H4 (cell line): ENCODE measurements at regions not wholly inside any gene's neighbourhood (a gene's known extent, or its start where the extent isn't known, plus 50 kb on each side); places are given as distances from the start of the nearest gene placed in this dataset.
"Not testable (repeated sequence)": the region's sequence is repeated elsewhere in the genome, so short reads cannot be mapped to it uniquely, and the experiment has no call there.

Experiments used
- DNase-seq: peaks from one replicate; pipeline ENCODE4 v3.0.0-alpha.2; 2015; ENCODE audit warnings: low spot score

- no peak for DNase-seq
Observed at GRCh38 chr7:106583706-106584690, 77.0 kb downstream of the CCDC71L start.

GRCh38 chr7:106583100-106583499 is 77.9 kb downstream of the CCDC71L start:
- DNase-seq = no peak

- no peak for DNase-seq
Observed at GRCh38 chr7:106582365-106582764, 78.6 kb downstream of the CCDC71L start.

- not testable (repeated sequence) for DNase-seq
Observed at GRCh38 chr7:106579086-106579485, 81.9 kb downstream of the CCDC71L start.

DNA sequence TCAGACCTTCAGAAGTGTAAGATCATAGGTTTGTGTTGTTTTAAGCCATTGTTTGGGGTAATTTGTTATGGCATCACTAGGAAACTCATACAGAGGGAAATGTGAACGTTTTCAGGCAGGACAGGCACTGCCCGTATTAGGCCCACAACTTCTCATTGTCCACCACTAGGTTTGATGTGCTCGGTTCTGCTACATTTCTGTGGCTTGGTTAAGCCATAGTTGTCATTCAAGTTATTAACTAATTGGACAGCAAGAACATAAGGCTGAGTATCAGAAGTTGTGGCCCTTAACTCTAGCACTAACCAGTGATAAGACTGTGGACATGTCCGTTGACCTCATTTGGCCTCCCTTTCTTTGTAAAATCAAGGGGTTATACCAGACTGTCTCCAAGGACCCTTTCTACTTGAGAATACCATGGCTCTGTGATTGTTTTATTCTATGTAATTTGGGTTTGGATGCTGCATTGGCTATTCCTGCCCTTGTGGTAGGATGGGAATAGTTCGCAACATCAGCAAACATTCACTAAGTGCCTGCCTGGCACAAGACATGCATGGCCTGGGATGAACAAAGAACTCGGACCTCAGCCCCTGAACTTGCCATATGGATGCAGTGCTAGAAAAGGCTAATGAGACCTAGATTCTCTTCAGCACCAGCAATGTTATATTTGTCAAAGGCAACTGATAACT is 85.7 kb downstream of the CCDC71L start:
- DNase-seq = no peak

DNA sequence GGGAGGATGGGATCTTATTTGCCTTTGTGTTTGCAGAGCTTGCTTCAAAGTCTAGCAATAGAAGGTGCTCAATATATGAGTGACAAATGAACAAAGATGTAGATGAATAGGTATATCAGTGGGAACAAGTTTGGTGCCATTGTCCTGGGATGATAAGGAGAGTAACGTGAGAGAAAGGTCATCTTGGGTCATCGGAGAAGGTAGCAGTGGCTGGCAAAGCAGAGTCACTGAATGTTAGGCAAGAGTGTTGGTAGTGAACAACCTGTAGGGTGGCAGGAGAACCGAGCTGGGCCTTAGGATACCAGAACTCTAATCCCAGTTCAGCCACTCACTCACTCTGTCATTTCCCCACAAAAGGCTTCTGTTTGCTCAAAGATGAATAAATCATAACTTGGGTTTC is 87.2 kb downstream of the CCDC71L start:
- no peak for DNase-seq

- DNase-seq = no peak
Observed at GRCh38 chr7:106573125-106573663, 87.8 kb downstream of the CCDC71L start.

GRCh38 chr7:106572394-106573124 is 88.4 kb downstream of the CCDC71L start:
- DNase-seq = no peak

- DNase-seq = no peak
Observed at GRCh38 chr7:106571563-106571962, 89.4 kb downstream of the CCDC71L start.

GRCh38 chr7:106570948-106571418 is 90.0 kb downstream of the CCDC71L start:
- DNase-seq = no peak

DNA sequence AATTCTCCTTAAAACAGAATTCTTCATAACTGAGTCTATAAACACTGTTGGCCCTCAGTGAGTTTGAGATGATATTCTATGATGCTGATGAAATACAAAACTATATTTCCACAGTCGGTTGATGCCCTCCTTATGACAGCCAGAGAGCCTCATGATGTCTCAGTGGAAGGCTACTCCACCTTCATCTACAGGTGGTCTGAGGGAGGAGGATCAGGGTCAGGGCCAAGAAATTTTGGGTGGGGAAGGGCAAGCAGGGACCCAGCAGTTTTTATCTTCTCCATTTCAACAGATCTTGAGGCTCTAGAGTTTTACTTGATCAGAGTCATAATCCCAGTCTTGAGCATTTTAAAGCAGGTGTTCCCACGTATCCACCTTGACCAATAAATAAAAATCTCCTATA is 90.8 kb downstream of the CCDC71L start:
- DNase-seq = no peak

DNA sequence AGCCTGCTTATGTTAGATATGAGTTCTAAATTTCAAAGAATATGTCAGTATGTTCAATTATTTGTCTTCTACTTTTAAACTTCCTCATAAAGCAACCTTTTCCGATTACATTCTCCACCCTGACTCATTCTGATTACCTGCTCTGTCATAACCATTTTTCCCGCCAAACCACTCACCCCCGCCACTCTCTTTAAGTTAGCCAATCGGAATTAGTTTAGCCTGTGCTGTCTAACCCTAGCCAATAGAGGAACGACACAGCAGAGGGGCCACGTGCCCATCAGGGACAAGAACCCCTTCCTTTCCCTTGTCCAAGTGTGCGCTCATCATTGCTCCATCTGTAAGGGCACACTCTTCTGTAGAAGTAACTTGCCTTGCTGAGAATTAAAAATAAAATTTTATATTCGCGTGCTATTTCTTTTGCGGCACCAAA is 91.4 kb downstream of the CCDC71L start:
- DNase-seq = no peak

DNA sequence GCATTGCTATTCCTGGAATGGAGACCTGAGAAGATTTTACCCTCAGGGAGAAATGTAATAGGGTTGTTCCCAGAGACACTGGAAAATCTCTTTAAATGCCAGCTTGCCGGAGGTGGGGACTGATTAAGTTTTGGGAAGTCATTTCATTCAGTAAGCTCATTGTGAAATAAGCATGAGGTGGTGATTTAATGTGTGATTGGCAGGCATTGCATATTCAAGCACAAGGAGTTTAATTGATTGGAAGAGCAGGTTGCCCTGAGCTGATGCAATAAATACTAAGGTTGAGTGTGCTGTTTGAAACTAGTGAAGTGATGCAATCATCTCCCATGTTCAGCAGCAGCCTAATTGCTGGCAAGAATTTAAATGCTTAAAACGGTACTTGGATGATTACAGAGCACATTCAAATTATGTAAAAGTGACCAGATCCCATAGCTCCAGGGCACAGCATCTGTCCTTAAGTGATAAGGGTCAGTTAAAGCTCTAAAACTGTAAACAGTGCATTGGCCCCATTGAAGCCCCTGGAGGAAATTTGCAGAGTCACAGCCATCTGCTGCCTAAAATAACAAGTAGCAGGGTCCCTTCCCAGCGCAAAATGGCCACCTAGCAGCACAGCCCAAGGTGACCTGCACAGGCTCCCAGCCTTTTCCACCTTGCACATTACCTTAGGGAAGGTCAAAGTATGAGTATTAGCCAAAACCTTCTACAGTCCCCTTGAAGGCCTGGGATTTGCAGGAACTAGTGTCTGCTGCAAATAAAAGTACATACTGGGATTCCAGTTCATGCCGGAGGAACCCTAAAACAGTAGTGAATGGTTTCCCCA is 92.1 kb downstream of the CCDC71L start:
- DNase-seq = peak; percentile 98

- no peak for DNase-seq
Observed at GRCh38 chr7:106568002-106568679, 92.8 kb downstream of the CCDC71L start.

DNA sequence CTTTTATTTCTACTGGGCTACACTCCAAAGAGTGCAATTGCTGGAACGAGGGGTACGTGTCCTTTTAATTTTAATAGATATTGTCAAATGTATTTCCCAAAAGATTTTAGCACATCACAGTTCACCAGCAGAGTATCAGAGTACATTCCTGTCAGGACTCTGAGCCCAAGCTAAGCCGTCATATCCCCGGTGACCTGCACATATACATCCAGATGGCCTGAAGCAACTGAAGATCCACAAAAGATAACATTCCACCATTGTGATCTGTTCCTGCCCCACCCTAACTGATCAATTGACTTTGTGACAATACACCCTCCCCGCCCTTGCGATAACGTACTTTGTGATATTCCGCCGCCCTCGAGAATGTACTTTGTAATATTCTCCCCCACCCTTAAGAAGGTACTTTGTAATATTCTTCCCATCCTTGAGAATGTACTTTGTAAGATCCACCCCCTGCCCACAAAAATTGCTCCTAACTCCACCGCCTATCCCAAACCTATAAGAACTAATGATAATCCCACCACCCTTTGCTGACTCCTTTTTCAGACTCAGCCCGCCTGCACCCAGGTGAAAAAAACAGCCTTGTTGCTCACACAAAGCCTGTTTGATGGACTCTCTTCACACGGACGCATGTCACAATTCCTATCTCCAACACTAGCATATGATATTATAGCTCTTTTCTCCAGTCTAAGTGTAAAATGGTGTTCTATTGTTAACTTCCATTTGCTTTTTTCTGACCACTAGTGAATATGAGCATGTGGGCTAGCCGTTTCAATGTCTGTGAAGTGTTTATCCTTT is 93.6 kb downstream of the CCDC71L start:
- DNase-seq = not testable (repeated sequence)

DNA sequence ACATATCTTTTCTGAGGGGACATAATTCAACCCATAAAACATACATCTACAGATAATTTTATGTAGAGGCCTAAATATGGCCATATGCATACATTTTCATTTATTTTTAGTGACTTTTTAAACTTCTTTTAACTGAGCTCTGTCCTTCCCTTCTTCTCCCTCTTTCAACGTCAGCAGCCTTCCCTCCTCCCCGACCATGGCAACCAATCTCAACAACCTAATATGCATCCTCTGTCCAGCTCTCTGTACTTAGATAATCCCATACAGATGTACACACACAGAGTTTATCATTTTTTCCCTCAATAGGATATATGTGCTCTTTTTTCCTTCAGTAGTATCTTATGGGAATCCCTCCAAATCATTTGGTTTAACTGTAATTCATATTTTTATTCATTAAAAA is 94.3 kb downstream of the CCDC71L start:
- DNase-seq = no peak

- DNase-seq = no peak
Observed at GRCh38 chr7:106566196-106566595, 94.8 kb downstream of the CCDC71L start.

- no peak for DNase-seq
Observed at GRCh38 chr7:106565428-106565827, 95.5 kb downstream of the CCDC71L start.

GRCh38 chr7:106563466-106564150 is 97.3 kb downstream of the CCDC71L start:
- DNase-seq = peak; percentile 19
